ENCODE measurements at regions not wholly inside any gene's neighbourhood (a gene's known extent, or its start where the extent isn't known, plus 50 kb on each side); places are given as distances from the start of the nearest gene placed in this dataset.
A peak's percentile ranks its signal among the peaks of the same experiment; 100 is the strongest.
"Not testable (repeated sequence)": the region's sequence is repeated elsewhere in the genome, so short reads cannot be mapped to it uniquely, and the experiment has no call there.

DNA sequence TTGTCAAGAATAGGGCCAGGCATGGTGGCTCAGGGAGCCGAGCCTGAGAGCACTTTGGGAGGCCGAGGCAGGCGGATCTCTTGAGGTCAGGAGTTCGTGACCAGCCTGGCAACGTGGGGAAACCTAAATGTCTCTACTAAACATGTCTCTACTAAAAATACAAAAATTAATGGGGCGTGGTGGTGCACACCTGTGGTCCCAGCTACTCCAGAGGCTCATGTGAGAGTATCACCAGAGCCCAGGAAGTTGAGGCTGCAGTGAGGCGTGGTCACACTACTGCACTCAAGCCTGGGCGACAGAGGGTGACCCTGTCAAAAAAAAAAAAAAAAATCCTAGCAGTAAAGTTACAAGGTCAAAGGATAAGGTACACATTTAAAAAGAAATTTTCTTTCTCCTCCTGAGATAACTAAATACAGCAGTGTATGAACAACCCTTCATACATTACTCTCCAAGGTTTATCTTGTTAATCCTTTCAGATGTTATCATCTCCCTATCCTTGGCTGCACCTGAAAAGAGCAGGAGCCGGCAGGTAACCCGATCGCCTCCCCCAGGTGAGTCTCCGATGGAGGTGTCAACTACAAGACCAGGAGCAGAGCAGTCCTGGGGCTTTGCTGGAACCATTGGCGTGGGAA, 122.3 kb downstream of the GOSR1 start:
- POLR2A ChIA-PET, result no interaction called here
- CTCF ChIA-PET, result no interaction called here
- TF ChIP-seq, protein P1, sequence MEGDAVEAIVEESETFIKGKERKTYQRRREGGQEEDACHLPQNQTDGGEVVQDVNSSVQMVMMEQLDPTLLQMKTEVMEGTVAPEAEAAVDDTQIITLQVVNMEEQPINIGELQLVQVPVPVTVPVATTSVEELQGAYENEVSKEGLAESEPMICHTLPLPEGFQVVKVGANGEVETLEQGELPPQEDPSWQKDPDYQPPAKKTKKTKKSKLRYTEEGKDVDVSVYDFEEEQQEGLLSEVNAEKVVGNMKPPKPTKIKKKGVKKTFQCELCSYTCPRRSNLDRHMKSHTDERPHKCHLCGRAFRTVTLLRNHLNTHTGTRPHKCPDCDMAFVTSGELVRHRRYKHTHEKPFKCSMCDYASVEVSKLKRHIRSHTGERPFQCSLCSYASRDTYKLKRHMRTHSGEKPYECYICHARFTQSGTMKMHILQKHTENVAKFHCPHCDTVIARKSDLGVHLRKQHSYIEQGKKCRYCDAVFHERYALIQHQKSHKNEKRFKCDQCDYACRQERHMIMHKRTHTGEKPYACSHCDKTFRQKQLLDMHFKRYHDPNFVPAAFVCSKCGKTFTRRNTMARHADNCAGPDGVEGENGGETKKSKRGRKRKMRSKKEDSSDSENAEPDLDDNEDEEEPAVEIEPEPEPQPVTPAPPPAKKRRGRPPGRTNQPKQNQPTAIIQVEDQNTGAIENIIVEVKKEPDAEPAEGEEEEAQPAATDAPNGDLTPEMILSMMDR (IDR thresholded peaks at IDR 0.05; ENCODE audit: low read depth, low read length), result no peak
- no peak overlapping the region for H3K27ac ChIP-seq (ENCODE audit: low read depth, low read length)
- no peaks in the 10 kb centered on the region for H3K27me3 ChIP-seq (ENCODE audit: control insufficient read depth, insufficient read depth, low read length)
- DNase-seq (ENCODE audit: low read depth, low spot score), result no peak
- peak overlapping the region; percentile 75 for H3K4me3 ChIP-seq (ENCODE audit: low read depth, low read length)
- no peaks in the 10 kb centered on the region; the same call in 1 of the 2 replicates for H3K9me3 ChIP-seq (ENCODE audit: control insufficient read depth, insufficient read depth, low read length)

DNA sequence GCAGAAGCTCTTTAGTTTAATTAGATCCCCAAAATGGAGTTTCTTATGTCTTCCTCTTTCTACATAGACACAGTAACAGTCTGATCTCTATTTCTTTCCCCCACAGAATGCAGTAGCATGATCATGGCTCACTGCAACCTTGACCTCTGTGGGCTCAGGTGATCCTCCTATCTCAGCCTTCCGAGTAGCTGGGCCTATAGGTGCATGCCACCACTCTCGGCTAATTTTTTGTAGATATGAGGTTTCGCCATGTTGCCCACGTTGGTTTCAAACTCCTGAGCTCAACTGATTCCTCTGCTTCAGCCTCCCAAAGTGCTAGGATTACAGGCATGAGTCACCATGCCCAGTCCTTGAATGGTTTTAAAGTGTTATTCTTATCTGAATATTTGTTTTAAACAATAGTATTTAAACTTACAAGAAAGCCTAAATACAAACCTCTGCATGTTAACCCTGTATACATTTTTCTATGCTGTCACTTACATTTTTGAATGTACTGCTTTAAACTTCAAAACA, 120.6 kb downstream of the GOSR1 start:
- DNase-seq (ENCODE audit: low read depth, low spot score), result no peak
- Histone ChIP-seq H3K4me3 (ENCODE audit: low read depth, low read length) (no peak overlapping the region), H3K9me3 (ENCODE audit: control insufficient read depth, insufficient read depth, low read length) (no peaks in the 10 kb centered on the region; the same call in 1 of the 2 replicates), H3K27ac (ENCODE audit: low read depth, low read length) (no peak overlapping the region), H3K27me3 (ENCODE audit: control insufficient read depth, insufficient read depth, low read length) (no peaks in the 10 kb centered on the region)
- TF ChIP-seq, protein P1 (IDR thresholded peaks at IDR 0.05; ENCODE audit: low read depth, low read length), result no peak
- ChIA-PET POLR2A (no interaction called here), CTCF (interaction anchor here (1.2 to 1.6 kb wide), 2 partner anchors 118 to 120 kb away, joined by 3 to 6 read pairs; partner anchors contain the start of gene GOSR1)

DNA sequence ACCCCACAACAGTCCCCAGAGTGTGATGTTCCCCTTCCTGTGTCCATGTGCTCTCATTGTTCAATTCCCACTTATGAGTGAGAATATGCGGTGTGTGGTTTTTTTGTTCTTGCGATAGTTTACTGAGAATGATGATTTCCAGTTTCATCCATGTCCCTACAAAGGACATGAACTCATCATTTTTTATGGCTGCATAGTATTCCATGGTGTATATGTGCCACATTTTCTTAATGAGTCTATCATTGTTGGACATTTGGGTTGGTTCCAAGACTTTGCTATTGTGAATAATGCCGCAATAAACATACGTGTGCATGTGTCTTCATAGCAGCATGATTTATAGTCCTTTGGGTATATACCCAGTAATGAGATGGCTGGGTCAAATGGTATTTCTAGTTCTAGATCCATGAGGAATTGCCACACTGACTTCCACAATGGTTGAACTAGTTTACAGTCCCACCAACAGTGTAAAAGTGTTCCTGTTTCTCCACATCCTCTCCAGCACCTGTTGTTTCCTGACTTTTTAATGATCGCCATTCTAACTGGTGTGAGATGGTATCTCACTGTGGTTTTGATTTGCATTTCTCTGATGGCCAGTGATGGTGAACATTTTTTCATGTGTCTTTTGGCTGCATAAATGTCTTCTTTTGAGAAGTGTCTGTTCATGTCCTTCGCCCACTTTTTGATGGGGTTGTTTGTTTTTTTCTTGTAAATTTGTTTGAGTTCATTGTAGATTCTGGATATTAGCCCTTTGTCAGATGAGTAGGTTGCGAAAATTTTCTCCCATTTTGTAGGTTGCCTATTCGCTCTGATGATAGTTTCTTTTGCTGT, 120.0 kb downstream of the GOSR1 start:
- H3K9me3 ChIP-seq (ENCODE audit: control insufficient read depth, insufficient read depth, low read length); H3K27ac ChIP-seq (ENCODE audit: low read depth, low read length); POLR2A ChIA-PET; H3K4me3 ChIP-seq (ENCODE audit: low read depth, low read length); DNase-seq (ENCODE audit: low read depth, low spot score); H3K27me3 ChIP-seq (ENCODE audit: control insufficient read depth, insufficient read depth, low read length): not testable (repeated sequence)
- CTCF ChIA-PET, result interaction anchor here (1.2 to 1.6 kb wide), 2 partner anchors 118 to 120 kb away, joined by 3 to 6 read pairs; partner anchors contain the start of gene GOSR1

DNA sequence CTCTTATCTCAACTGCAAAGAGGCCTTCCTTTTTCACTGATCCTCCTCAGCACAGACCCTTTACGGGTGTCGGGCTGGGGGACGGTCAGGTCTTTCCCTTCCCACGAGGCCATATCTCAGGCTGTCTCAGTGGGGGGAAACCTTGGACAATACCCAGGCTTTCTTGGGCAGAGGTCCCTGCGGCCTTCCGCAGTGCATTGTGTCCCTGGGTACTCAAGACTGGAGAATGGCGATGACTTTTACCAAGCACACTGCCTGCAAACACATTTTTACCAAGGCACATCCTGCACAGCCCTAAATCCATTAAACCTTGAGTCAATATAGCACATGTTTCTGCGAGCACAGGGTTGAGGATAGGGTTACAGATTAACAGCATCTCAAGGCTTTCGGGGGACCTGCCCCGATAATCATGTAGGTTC, 117.8 kb downstream of the GOSR1 start:
- H3K27me3 ChIP-seq (ENCODE audit: control insufficient read depth, insufficient read depth, low read length); H3K27ac ChIP-seq (ENCODE audit: low read depth, low read length); POLR2A ChIA-PET; DNase-seq (ENCODE audit: low read depth, low spot score); H3K4me3 ChIP-seq (ENCODE audit: low read depth, low read length); H3K9me3 ChIP-seq (ENCODE audit: control insufficient read depth, insufficient read depth, low read length); CTCF ChIA-PET: not testable (repeated sequence)

DNA sequence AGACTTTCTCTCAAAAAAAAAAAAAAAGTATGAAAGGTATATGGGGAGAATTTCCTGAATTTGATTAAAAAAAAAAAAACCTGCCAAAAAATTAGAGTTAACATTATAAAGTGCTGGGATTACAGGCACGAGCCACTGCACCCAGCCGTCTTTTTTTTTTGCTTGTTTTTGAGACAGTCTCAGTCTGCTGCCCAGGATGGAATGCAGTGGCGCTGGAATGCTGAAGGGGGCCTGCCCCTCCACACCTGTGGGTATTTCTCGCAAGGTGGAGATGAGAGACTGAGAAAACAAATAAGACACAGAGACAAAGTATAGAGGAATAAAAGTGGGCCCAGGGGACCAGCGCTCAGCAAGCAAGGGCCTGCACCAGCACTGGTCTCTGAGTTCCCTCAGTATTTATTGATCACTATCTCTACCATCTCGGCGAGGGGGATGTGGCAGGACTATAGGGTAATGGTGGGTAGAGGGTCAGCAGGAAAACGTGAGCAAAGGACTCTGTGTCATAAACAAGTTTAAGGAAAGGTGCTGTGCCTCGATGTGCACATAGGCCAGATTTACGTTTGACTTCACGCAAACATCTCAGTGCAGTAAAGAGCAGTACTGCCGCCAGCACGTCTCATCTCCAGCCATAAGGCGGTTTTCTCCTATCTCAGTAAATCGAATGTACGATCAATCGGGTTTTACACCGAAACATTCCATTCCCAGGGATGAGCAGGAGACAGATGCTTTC, 117.2 kb downstream of the GOSR1 start:
- POLR2A ChIA-PET, result no interaction called here

More for the DNA sequence above, 117.2 kb downstream of the GOSR1 start:
- no peak for DNase-seq (ENCODE audit: low read depth, low spot score)
- H3K4me3 ChIP-seq (ENCODE audit: low read depth, low read length), result no peak overlapping the region
- no peaks in the 10 kb centered on the region for H3K27me3 ChIP-seq (ENCODE audit: control insufficient read depth, insufficient read depth, low read length)
- TF ChIP-seq, protein P1 (IDR thresholded peaks at IDR 0.05; ENCODE audit: low read depth, low read length), result no peak
- CTCF ChIA-PET, result no interaction called here
- H3K9me3 ChIP-seq (ENCODE audit: control insufficient read depth, insufficient read depth, low read length), result no peaks in the 10 kb centered on the region
- H3K27ac ChIP-seq (ENCODE audit: low read depth, low read length), result no peak overlapping the region

Data from AG04450 (cell line).